IPS-NIHi7 (cell line): ENCODE measurements at regions not wholly inside any gene's neighbourhood (a gene's known extent, or its start where the extent isn't known, plus 50 kb on each side); places are given as distances from the start of the nearest gene placed in this dataset.
"Not testable (repeated sequence)": the region's sequence is repeated elsewhere in the genome, so short reads cannot be mapped to it uniquely, and the experiment has no call there.

ENCODE experiments used
- DNase-seq: peaks from one replicate; pipeline ENCODE4 v3.0.0; 2012; ENCODE audit warnings: mixed read lengths; ENCODE audit errors: extremely low spot score

- no peak for DNase-seq
These were observed 923.7 kb downstream of the SLC4A3 start for GRCh38 chr2:220550995-220551700.

DNA sequence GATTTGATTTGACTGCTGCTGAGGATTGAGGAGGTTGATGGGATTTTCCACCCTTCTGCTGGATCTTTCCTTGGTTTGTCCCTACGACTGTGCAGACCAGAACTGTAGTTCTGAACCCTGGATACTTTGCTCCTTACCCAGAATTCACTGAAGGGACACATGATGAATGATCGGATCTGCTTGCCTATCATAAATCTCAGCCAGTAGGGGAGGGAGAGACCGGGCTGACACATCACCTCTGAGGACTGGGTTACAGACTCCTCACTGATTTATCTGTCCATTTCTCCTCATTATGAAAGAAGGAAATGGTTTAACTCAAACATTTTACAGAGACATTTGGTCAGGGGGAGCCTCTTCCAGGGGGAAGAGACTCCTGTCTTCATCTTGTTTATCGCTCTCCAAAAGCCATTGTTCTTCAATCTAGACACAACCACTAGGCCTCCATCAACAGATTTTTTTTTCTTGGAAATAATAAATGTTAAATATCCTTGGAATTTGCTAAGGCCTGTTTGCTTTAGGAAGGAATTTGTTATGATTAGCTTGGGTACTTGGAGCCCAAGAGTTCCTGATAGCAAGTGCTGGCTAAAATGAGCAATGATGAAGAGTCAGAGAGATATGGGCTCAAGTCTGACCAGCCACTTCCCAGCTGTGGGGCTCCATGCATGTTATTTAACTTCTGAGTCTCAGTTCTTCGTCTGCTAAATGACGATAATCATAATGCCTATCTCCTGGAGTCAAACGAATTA, 925.5 kb downstream of the SLC4A3 start:
- no peak for DNase-seq

DNA sequence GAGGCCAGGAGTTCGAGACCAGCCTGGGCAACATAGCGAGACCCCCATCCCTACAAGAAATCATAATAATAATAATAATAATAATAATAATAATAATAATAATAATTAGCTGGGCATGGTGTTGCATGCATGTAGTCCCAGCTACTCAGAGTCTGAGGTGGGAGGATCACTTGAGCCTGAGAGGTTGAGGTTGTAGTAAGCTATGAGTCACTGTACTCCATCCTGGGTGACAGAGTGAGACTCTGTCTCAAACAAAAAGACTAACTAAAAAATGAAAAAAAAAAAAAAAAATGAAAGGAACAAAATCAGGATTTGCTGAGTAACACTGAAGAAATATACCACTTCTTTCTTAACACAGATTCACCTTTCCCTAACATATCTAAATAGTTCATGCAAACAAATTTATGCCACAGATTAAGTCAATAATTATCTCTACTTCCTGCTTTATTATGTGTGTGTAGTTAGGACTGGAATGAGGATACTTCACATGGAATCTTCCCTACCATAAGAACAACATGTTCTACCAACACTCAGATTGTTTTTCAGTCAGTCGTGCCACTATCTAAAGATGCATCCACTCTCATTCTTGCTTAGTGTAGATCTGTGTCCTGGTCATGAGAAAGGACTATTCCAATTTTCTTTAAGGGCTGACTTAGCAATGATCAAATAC, 928.7 kb downstream of the SLC4A3 start:
- DNase-seq: no peak

DNA sequence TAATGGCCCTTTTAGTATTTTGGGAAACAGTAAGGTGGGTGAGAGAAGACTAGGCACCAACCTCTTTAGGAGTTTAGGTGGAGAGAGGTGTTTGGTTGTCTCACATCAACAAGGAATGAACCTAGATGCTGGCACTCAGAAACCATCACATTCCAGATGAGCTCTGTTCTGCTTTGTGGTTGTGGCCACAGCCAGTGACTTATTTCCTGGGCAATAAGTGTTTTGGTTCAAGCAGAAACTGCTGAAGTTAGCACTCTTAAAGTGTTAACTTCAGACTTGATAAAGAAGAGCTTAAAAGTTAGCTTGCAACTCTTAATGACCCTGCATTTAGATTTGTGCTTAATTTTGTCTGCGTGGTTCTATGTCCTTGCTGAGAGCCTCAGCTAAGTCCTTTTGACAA, 929.2 kb downstream of the SLC4A3 start:
- no peak for DNase-seq

- no peak for DNase-seq
These were observed 932.8 kb downstream of the SLC4A3 start for GRCh38 chr2:220560192-220560591.

DNA sequence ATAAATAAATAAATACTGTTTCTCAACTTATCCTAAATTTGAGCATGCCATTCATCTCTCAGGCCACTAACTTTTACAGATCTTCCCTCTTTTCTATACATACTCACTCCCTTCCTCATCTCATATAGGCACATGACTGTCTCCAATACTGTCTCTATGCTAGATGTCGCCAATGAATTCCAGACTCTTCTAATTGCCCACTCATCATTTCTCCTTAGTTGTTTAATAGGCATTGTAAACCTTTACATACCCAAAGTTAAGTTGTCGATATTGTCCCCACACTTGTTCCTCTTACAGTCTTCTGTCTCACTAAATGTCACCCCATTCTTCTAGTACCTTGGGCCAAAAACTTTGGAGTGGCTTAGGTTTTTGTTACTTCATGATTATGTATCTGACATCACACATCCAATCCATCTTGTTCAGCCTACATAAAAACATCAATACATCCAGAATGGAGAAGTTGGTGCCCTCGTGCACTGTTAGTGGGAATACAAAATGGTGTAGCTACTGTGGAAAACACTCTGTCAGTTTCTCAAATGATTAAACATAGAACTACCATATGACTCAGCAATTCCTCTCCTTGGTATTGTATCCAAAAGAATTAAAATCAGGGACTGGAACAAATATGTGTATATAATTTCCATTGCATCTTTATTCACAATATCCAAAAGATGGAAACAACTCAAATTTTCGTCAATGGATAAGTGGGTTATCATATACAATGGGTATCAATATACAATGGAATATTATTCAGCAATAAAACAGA, 935.1 kb downstream of the SLC4A3 start:
- DNase-seq: no peak

DNA sequence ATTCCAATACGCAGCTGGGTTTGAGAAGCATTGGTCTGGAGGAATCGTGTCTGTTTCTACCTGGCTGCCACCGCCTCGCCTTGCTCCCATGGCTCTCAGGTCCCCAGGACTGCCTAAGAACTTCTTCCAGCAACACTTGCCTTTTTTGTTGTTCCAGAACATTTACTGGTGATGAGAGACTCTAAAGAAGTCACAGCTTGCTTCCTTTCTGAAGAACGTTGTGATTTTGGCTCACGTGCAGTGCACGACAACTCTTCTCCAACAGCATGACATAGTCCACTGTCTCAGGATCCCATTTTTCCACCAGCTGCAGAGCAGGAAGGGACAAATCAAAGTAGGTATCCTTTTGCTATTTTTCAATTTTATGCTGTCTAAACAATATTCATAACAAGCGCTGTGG, 940.9 kb downstream of the SLC4A3 start:
- DNase-seq: no peak

GRCh38 chr2:220569112-220569897, 941.9 kb downstream of the SLC4A3 start:
- DNase-seq: no peak

GRCh38 chr2:220572385-220572784, 945.0 kb downstream of the SLC4A3 start:
- no peak for DNase-seq

GRCh38 chr2:220574038-220574437, 946.6 kb downstream of the SLC4A3 start:
- DNase-seq: no peak

DNA sequence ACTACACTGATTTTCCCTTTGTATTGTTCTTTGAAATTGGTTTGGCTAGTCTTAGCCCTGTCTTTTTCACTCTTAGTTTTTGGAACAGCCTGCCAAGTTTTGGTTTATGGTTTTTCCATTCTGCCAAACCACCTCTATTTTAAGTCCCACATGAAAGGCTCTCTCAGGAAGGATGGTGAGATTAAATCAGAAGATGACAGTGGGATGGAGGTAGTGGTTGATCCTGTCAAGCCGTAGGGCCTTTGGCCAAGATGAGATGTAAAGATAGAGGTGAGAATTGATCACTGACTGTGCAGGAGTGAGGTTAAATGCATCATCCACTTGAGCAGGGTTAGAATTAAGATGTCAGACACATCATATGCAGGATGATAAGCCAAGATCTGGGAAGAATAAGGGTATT, 948.5 kb downstream of the SLC4A3 start:
- no peak for DNase-seq

GRCh38 chr2:220579452-220579851, 952.0 kb downstream of the SLC4A3 start:
- DNase-seq: no peak

DNA sequence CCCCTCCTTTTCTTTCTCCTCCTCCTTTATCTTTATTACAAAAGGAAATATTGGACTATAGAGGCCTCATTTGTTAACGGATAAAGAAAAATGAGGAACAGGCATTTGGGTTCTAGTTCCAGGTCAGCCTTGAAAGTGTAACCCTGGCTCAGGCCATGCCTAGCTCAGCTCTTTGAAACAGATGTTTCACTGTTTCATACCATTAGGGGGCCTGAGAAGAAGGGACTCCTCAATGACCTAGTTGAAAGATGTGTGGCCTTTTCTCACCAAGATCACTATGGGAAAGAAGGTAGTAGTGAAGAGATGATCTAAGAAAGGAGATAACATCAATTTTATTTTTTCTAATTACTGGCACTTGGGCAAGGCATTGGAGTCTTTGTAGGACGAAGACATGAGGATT, 952.7 kb downstream of the SLC4A3 start:
- DNase-seq: peak; percentile 33

DNA sequence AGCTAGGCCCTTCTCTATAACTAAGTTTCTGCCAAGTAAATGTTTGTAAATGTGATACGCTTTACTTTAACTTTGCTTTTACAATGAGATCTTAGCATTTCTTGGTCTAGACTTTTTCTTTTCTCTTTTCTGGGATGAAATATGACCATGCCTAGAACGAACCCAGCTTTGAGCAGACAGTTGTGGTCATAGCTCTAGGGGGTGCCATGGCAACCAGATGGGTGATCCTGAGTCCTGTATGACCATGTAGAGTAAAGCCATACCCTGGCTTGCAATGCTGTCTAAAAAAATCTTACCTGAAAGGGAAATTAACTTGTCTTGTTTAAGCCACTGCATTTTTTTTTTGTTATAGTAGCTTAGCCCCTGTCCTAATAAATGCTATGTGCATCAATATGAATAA, 956.3 kb downstream of the SLC4A3 start:
- no peak for DNase-seq

GRCh38 chr2:220585241-220585640, 957.8 kb downstream of the SLC4A3 start:
- DNase-seq: no peak

GRCh38 chr2:220586980-220587530, 959.6 kb downstream of the SLC4A3 start:
- DNase-seq: no peak

GRCh38 chr2:220588148-220588547, 960.7 kb downstream of the SLC4A3 start:
- no peak for DNase-seq

DNA sequence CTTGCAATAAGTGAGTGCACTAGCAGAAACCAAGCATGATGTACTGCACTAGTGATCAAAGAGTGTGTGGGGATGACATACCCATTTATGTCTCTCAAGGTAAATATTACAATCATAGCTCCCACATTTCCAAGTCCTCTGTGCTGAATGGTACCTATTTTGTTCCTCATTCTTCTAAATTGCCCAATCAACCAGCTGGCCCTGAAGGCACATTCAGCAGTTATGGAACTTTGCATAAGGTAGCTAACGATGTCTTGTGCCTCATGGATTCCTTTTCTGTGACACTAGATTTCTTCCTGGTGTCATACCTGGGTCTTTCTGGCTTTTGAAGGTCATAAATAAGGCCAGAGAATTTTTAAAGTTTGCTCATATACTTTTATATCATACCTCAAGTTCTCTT, 963.0 kb downstream of the SLC4A3 start:
- no peak for DNase-seq

DNA sequence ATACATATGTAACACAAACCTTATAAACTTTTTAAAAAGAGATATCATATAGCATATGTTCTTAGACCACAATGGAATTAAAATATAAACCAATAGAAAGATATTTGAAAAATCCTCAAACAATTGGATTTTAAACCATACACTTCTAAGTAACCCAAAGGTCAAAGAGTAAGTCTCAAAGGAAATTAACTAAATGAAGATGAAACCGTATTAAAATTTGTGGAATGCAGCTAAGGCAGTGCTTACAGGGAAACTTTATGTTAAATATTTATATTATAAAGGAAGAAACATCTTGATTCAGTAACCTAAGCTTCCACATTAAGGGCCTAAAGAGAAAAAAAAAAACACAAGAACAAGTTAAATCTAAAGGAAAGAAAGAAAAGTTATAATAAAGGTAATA, 966.1 kb downstream of the SLC4A3 start:
- no peak for DNase-seq

DNA sequence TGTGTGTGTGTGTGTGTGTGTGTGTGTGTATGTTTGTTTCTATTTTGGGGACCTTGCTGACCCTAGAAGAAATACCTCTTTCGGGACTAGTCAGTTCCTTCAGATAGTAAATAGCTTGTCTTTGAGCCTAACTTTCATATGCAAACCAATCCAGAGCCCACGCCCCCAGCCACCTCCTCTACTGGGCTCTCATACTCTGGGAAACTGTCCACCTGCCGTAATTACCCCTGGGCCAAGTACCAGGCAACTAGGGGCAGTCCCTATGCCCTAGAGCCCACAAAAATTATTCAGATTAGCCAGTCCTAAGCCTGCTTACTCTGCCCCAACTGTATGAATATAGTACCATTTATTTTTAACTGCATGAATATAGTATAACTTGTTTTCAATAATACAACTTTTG, 970.4 kb downstream of the EPHA4 start:
- peak; percentile 15 for DNase-seq

DNA sequence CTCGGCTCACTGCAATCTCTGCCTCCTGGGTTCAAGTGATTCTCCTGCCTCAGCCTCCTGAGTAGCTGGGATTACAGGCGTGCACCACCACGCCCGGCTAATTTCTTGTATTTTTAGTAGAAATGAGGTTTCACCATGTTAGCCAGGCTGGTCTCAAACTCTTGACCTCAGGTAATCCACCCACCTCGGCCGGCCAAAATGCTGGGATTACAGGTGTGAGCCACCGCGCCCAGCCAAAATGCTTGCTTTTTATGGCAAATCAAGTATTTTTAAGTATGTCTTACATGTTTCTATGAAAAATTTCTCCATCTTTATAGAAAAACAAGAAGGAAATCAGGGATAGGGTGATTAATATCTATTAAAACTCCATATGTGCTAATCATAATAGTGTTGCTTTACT, 959.1 kb downstream of the EPHA4 start:
- not testable (repeated sequence) for DNase-seq
